HT1080 (cell line): ENCODE measurements at regions not wholly inside any gene's neighbourhood (a gene's known extent, or its start where the extent isn't known, plus 50 kb on each side); places are given as distances from the start of the nearest gene placed in this dataset.
A peak's percentile ranks its signal among the peaks of the same experiment; 100 is the strongest.
"Not testable (repeated sequence)": the region's sequence is repeated elsewhere in the genome, so short reads cannot be mapped to it uniquely, and the experiment has no call there.

ENCODE experiments used
- DNase-seq: peaks from one replicate; pipeline ENCODE4 v3.0.0-alpha.2; 2015; ENCODE audit warnings: low read depth

DNA sequence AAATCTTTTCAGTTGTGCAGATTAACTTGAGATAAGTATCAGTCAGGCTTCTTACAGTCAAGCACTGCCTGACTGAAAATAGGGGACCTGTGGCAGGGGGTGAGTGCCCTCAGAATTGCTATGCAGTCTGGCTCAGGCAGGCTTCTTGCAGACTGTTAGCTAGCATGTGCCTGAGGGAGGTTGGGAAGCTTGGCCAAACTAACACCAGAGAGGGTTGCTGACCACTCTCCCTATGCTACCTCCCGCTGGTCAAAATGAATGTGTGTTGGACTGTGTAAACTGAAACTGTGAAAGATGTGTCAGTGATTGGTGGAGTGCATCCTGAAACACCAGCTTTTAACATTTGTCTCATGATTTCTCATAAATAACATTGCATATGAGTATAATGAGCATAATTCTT is 622.3 kb upstream of the IMPG1 start:
- no peak for DNase-seq

DNA sequence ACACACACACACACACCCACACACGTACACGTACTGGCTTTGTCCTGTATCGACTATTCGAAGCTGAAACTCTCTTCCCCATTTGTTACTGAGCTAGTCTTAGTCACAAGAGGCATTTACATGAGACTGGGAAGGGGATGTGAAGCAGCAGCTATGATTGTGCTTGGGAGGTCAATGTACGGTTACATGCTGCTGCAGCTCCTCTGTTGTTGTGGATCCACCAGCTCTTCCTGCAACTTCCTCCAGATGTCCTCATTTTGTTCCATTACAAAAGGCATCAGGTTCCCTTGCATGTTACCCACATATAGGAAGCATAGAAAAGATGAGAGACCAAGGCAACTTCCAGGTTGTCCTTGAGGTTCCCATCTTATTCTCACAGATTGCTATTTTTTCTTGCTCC is 612.4 kb upstream of the IMPG1 start:
- peak; percentile 11 for DNase-seq

DNA sequence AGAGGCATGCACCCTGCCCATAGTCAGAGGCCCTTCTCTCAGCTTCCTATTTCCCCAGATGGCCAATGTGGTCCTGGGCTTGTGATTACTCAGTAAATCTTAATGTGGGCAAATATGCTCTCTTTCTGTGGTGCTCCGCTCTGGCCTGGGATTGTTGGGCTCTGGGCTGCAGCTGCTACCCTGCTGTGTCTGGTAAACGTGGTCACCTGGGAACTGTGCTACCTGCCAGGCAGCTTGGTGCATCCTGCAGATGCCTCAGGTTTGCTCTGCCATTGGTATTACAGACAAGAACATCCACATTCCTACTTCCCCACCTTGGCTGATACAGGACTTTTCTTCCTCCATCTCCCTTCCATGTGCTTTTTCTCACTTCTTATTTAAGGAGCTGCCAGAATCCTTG is 611.5 kb upstream of the IMPG1 start:
- no peak for DNase-seq

DNA sequence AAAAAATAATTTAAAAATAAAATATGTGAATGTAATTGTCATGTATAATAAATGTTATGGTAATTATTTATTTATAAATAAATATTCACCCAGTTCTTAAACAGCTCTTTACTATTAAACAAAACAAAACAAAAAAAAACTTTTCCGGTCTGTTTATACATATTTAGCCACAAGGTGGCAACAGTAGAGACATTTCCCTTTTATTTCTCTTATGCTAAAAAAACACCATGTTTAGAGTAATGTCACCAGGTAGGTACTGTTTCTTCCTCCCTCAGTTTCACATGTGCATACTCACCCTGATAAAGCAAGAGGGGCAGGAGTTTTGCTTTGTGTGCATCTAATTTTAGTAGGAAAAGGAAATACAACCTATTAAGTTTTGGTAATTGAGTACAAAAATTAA is 610.4 kb upstream of the IMPG1 start:
- peak; percentile 1 for DNase-seq

DNA sequence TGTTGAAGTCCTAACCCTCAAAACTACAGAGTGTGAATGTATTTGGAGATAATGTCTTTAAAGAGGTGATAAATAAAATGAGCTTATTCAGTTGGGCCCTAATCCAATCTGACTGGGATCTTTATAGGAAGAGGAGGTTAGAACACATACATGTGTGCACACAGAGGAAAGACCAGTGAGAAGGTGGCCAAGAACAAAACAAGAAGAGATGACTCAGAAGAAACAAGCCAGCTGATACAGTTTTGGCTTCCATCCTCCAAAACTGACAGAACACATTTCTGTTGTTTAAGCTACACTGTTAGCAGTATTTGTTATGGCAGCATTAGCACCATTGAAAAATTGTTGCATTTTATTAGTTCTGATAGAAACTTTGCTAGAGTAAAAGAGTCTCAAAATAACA is 609.3 kb upstream of the IMPG1 start:
- DNase-seq: peak; percentile 11

DNA sequence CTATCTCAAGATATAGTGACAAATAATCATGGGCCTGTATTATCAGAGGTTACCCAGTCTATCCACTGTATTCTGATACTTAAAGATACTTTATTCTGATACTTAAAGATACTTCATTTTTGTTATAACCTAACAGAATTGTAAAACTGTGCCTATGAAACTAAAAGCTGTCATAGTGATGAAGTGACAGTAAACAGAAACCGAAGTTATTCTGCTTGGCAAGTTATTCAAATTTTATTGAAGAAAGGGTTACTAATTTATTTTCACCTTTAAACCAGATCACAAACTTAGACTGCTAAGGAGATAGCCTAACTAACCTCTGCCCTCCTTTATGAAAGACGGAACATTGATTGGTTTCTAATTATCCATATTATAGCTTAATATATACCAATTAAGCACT is 604.6 kb upstream of the IMPG1 start:
- no peak for DNase-seq

DNA sequence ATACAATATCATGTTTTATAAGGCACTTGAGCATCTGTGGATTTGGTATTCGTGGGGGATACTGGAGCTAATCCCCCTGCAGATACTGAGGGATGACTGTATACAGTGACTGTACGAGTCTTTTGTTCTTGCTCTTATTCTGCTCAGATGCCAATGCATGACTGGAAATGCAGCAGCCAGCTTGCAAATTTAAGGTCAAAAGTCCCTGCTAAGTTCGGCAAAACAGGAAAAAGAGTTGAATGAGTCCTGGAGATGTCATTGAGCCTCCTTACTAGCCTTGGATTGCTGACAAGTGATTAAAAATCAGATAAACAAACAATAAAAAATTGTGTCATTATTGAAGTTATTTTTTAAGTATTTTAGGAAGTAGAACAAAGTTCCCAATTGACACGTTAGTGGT is 599.3 kb upstream of the IMPG1 start:
- DNase-seq: no peak

DNA sequence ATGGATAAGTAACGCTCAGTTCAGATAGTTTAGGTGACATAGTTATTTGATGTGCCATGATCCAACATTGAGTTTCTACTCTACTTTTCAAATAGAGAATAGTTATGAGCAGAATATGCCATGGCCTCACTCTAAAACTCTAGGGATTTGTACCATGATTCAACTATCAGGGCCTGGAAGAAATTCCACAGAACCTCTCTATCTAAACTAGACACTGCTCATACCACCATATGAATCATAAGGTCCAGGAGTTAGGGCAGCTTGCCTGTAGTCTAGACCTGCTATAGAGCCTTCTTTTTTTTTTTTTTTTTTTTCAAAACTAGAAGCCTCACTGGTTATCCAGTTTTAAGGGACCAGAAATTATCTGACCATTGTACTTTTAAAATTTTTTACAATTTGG is 571.8 kb upstream of the IMPG1 start:
- no peak for DNase-seq

DNA sequence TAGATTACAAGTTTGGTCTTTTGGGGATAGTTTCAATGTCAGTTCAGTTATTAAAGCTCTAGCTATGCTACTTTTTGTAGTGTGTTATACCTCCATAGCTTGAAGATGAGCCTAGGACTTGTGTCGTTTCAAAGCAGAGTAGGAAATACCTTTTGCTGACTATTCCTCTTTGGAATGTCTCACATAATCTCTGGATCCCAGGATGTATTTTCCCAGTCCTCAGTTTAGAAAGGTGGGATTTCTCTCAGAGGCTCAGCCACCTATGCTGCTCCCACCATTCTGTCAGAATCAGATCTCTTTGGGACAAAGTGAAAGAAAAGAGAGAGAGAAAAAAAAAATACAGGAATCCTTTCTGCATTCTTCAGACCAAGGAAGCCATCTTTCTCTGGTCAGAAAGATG is 567.5 kb upstream of the IMPG1 start:
- no peak for DNase-seq

DNA sequence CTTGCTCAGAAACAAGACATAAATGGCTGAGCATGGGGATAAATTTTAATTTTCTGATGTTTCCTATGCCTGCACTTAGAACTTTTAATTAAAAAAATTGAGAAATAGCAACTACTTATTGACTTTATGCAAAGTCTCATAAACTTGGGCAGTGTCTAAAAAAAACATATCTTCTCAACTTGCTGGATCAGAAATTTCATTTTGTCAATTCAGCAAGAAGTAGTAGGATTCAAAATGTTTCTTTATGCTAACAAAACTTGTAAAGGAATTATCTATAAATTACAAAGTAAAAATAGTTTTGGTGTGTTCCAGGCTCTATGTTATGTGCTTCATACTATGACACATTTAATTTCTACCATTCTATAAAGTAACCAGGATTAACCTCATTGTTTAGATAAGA is 562.2 kb upstream of the IMPG1 start:
- DNase-seq: no peak

DNA sequence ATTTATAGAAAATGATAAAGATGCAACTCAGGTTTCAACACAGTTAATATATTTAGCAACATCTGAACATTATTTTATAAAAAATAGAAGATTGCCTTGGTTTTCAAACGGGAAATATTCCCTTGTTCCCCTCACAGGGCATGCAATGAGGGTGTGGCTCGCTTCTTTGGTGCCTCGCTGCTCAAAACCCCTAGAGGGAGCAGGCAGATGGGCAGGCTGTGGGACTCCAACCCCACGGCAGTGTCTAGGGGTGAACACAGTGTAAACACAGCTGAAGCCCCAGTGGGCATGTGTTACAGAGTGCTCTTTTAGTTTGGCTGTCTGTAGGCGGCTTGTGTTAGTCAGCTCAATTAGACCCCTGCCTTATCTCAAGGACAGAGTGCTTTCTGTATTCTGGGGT is 560.8 kb upstream of the IMPG1 start:
- DNase-seq: no peak

DNA sequence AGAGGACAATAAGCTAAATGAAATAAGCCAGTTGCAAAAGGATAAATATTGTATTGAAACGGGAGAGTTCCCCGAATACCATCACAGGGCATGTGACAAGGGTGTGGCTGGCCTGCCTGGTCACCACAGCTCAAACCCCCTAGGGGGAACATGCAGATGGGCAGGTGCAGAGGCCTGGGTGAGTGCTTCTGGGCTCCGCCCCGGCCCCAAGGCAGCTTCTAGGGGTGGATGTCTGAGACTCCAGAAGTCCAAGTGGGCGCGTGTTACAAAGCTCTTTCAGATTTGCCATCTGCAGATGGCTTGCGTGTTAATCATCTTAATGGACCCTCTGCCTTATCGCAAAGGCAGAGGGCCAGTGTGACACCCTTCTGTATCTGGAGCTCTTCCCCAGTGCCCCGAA is 559.2 kb upstream of the IMPG1 start:
- DNase-seq: no peak

DNA sequence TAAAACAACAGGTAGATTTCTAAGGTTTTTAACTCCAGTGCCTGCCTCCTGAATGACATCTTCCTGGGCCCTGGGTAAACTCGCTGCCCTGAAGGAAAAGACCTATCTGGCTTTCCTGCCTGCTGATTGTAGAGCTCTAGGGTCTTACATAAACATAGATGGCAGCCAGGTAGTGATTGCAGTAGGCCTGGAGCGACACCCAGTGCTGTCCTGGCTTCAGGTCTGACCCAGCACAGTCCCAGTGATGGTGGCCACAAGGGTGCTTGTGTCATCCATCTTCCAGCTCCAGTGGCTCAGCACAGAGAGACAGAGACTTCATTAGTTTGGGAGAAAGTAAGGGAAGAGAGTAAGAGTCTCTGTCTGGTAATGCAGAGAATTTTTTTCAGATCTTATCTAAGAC is 542.9 kb upstream of the IMPG1 start:
- DNase-seq: no peak

DNA sequence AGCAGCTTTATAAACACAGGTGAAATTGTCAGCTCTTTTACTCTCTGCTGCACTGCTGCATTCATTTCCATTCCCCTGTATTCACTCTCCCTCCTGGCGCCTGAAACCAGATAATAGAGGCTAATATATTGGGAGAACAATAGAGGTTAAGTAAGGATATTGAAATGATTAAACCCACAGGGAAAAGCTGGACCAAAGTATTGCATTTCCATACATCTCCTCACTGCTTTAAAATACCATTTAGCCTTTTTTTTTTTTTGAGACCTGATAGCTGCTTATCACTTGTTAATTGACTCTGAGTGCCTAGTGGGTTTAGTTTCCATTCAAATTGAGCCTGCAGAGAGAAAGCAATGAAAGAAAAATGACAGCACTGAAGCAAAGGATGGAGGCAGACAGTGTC is 540.5 kb upstream of the IMPG1 start:
- no peak for DNase-seq

DNA sequence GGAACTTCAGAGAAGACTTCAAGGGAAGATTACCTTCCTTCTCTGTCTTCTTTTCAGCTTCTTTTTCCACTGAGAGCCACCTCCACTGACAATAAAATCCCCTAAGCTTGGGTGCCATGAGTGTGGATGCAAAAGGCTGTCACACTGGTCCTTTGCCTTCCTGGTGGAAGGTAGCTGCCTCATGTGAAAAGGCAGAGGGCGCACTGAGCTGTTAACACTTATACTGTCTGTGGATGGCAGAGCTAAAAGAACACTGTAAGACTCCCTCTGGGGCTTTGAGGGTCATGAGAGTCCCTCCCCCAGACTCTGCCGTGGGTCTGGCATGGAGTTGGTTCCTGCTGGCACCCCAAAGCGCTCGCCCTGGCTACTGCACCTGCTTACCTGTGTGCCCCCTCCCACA is 536.7 kb upstream of the IMPG1 start:
- no peak for DNase-seq

DNA sequence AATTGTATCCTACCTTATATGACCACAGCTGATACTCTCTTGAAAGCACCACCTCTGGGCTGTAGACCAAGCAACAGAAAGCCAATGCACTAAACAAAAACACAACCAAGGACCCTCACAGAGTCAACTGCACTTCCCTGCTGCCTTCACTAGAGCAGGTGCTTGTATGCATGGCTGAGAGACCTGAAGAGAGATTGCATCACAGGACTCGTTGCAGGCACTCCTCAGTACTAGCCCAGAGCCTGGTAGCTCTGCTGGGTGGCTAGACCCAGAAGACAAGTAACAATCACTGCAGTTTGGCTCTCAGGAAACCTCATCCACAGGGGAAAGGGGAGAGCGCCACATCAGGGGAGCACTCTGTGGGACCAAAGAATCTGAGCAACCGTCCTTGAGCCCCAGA is 521.6 kb upstream of the IMPG1 start:
- DNase-seq: no peak

DNA sequence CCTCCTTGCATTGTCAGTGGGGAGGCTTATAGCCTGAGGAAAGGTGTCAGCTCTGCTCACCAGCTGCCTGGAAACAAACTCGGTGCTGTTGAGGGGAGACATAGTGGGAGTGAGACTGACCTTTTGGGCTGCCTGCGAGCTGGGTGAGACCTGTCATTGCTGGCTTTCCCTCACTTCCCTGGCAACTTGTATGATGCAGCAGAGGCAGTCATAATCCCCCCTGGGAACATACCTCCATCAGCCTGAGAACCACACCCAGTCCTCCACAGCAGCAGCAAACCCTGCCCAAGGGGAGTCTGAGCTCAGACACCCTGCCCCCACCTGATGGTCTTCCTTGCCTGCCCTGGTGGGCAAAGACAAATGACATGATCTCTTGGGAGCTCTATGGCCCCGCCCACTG is 521.2 kb upstream of the IMPG1 start:
- no peak for DNase-seq

DNA sequence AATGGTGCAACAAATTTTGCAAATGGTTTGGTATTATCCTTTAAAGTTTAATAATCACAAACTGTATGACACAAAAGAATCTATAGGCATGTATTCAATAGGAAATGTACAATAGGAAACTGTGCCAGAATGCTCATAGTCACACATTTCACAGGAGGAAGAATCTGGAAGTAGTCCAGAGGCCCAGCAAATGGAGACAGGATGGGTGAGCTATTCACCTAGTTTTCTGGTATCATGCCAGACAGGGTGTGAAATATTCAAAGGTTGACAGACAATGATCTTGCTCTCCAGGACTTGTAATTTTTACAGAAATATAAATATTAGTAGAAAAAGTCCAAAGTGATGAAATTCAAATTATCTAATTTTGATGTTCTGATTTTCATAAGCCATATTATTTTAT is 520.1 kb upstream of the IMPG1 start:
- no peak for DNase-seq

DNA sequence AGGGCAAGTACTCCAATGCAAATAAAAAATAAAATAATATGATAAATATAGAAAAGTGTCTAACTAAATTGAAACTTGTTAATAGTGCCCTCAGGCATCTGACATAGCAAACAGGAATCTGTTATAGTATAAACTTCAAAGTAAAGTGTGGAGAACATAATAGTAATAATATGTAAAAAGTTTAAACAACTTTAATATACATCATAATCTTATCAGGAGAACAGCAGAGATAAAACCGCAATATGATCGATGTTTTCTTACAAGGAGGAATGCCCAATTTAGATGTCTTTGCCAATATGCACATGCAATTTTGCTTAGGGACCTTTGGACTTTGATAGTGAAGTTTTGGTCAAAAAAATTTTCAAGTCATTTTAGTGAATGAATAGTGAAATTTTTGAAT is 514.8 kb upstream of the IMPG1 start:
- no peak for DNase-seq

DNA sequence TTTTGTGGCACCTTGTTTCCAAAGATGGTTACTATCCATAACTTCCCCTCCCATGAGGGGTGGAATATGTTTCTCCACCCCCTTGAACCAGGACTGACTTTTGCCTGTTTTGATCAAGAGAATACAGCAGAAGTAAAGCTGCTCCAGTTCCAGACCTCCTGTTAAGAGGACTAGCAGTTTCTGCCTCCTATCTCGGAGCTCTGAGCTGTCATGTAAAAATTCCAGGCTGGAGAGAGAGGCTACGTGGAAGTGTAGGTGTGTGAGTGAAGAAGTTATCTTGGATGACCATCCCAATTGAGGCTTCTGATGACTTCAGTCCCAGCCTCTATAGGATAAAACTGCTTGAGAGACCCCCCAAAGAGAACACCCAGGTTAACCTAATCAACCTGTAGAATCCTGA is 511.7 kb upstream of the IMPG1 start:
- DNase-seq: no peak

DNA sequence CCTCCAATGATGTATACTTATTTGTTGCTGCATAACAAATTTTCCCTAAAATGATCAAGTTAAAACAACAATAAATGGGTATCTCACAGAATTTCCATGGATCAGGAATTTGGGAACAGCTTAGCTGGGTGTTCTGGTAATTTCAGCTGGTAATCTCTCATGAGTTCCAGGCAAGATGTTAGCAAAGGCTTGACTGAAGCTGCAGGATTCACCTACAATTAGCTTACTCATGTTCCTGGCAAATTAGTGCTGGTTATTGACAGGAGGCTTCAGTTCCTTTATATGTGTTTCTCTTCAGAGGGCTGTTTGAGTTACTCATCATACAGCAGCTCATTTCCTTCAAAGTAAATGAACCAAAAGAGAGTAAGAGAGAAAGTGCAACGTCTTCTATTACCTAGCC is 506.3 kb upstream of the IMPG1 start:
- no peak for DNase-seq

DNA sequence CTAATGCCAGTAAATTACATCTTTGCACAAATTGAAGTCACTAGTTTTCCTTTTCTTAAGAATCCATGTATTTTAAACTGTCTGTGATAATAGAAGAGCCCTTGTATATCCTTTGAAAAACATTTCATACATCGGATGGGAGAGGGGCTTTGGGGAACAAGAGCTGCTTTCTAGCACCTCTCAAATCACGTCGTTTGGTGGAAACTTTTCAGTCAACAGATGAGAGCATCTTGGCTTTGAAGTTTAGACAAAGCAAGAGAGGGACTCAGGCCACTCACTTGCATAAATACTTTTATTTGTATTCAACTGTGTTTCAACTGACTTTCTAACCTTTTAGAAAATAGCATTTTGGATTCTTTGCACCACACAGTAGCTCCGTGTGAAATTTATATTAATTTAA is 502.3 kb upstream of the IMPG1 start:
- no peak for DNase-seq

DNA sequence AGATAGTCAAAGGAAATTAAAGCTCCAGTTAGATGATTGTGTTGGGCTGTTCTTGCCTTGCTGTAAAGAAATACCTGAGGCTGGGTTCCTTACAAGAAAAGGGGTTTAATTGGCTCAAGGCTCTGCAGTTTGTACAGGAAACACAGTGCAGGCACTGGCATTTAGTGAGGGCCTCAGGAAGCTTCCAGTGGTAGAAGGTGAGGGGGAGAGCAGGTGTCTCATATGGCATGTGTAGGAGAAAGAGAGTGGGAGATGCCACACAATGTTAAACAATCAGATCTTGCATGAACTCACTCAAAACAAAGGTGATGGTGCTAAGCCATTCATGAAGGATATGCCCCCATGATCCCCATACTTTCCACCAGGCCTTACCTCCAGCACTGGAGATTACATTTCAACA is 493.5 kb upstream of the IMPG1 start:
- DNase-seq: no peak

DNA sequence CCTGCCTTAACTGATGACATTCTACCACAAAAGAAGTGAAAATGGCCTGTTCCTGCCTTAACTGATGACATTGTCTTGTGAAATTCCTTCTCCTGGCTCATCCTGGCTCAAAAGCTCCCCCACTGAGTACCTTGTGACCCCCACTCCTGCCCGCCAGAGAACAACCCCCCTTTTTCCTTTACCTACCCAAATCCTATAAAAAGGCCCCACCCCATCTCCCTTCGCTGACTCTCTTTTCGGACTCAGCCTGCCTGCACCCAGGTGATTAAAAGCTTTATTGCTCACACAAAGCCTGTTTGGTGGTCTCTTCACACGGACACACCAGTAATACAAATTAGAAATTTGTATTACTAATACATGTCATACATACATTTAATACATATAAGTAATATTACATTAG is 489.9 kb upstream of the IMPG1 start:
- not testable (repeated sequence) for DNase-seq
